H1 (cell line): ENCODE measurements at regions not wholly inside any gene's neighbourhood (a gene's known extent, or its start where the extent isn't known, plus 50 kb on each side); places are given as distances from the start of the nearest gene placed in this dataset.

ENCODE experiments used
- CTCF ChIP-seq, 3 experiments: IDR thresholded peaks; 1 replicate in 2 of 3; 2 replicates in 1 of 3; pipeline versions ENCODE4 v1.5.1 to v1.6.1; 2011; ENCODE audit warnings: low read length in 3 of 3, mild to moderate bottlenecking in 3 of 3, inconsistent platforms in 2 of 3, low read depth in 1 of 3, moderate library complexity in 1 of 3; ENCODE audit not compliant: insufficient read depth in 1 of 3; ENCODE audit errors: control extremely low read depth in 1 of 3
- EP300 ChIP-seq, 2 experiments: IDR thresholded peaks; 1 replicate in 1 of 2; 2 replicates in 1 of 2; pipeline ENCODE4 v1.6.1; 2011 to 2012; ENCODE audit warnings: low read depth in 2 of 2, low read length in 2 of 2, mild to moderate bottlenecking in 2 of 2, borderline replicate concordance in 1 of 2, inconsistent platforms in 1 of 2, moderate library complexity in 1 of 2
- EZH2 ChIP-seq: fragments of 200-600 bp; sonication (generic); IDR thresholded peaks from 2 replicates; pipeline ENCODE4 v1.7.1; 2012; ENCODE audit warnings: low read depth, mild to moderate bottlenecking, moderate library complexity, low read length, inconsistent platforms; ENCODE audit not compliant: severe bottlenecking
- GABPA ChIP-seq: IDR thresholded peaks from 2 replicates; pipeline ENCODE4 v1.6.1; 2011; ENCODE audit warnings: mild to moderate bottlenecking, low read length, moderate library complexity, borderline replicate concordance; ENCODE audit not compliant: insufficient read depth
- JUN ChIP-seq: IDR thresholded peaks from 2 replicates; pipeline ENCODE4 v1.6.1; 2011; ENCODE audit warnings: low read depth, mild to moderate bottlenecking, improper control_type of control experiment, low read length
- POLR2A ChIP-seq, 2 experiments: IDR thresholded peaks; 1 replicate in 1 of 2; 2 replicates in 1 of 2; pipeline ENCODE4 v1.6.1; 2011; ENCODE audit warnings: low read depth in 2 of 2, low read length in 2 of 2, mild to moderate bottlenecking in 2 of 2; ENCODE audit errors: control extremely low read depth in 1 of 2
- TAF1 ChIP-seq: IDR thresholded peaks from 2 replicates; pipeline ENCODE4 v1.6.1; 2011; ENCODE audit warnings: mild to moderate bottlenecking, low read depth, low read length

DNA sequence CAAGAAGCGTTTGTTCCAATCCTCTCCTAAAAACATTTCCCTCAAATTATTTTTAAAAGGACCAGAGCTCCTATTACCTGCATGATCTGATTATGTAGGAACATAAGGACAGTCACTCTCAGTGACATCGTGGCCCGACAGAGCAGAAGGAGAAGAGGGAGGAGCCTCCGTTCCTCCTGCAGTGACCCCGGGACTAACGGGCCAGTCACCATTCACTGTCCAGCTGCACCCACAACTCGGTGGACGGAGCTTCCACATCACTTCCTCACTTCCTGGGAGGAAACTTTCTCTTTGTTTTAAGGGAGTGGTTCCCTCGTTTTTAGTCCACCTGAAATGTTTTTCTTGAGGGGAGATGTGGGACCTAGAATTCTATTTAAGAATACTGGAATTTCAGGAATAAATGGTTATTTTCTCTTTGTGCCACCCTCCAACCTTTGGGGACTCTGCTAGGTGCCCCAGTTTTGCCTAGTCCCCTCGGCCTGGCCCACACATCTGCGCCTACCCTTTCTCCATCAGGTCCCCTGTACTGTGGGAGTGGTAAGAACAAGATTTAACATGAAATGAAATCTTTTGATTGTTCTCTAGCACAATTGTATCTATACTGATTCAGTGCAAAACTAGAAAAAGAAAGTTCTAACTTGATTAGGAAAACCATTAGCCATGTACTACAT, 173.5 kb upstream of the RNF32 start:
- TF ChIP-seq POLR2A (IDR thresholded peaks at IDR 0.05; ENCODE audit: control extremely low read depth in 1 of 2, low read depth in 2 of 2, low read length in 2 of 2): no peak
- no peak for TF ChIP-seq CTCF (IDR thresholded peaks at IDR 0.05; ENCODE audit: control extremely low read depth in 1 of 3, insufficient read depth in 1 of 3, low read depth in 1 of 3, low read length in 3 of 3)
- TF ChIP-seq EZH2: no peak
- no peak for TF ChIP-seq TAF1
- no peak for TF ChIP-seq GABPA
- no peak for TF ChIP-seq JUN
- TF ChIP-seq EP300 (IDR thresholded peaks at IDR 0.05; ENCODE audit: borderline replicate concordance in 1 of 2, low read depth in 2 of 2, low read length in 2 of 2): no peak
